Erythroblast (primary cell): ENCODE measurements at regions not wholly inside any gene's neighbourhood (a gene's known extent, or its start where the extent isn't known, plus 50 kb on each side); places are given as distances from the start of the nearest gene placed in this dataset.

ENCODE experiments used
- GATA1 ChIP-seq: IDR thresholded peaks from 2 replicates; pipeline ENCODE4 v1.6.1; 2011; ENCODE audit warnings: low read depth, mild to moderate bottlenecking, control low read depth, low read length, moderate library complexity
- POLR2A ChIP-seq: IDR thresholded peaks from 2 replicates; pipeline ENCODE4 v1.6.1; 2011; ENCODE audit warnings: mild to moderate bottlenecking, low read length

- TF ChIP-seq POLR2A (no peak), GATA1 (no peak)
Observed at GRCh38 chr15:81921163-81921562, 124.7 kb downstream of the MEX3B start.
